ENCODE measurements at regions not wholly inside any gene's neighbourhood (a gene's known extent, or its start where the extent isn't known, plus 50 kb on each side); places are given as distances from the start of the nearest gene placed in this dataset.
"Not testable (repeated sequence)": the region's sequence is repeated elsewhere in the genome, so short reads cannot be mapped to it uniquely, and the experiment has no call there.

DNA sequence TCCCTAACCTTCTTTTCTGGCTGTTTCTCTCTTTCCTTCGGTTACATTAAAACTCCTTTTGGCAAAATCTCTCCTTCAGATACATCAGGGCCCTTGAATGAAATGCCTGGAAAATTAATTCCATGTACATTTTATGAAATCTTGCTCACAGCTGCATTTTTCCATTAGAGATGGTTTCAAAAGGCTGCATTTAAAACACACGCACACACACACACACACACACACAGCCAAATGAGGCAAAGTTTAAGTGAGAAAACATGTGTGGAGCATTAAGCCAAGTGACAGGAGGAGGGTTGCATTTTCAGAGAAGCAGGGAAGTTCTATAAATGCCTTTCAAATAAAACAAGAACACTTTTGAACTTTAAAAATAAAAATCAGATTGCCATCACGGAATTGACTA is 216.4 kb downstream of the LRIG3 start:
- DNase-seq (ENCODE audit: low read depth) = peak; percentile 16
- TF ChIP-seq, protein P1, sequence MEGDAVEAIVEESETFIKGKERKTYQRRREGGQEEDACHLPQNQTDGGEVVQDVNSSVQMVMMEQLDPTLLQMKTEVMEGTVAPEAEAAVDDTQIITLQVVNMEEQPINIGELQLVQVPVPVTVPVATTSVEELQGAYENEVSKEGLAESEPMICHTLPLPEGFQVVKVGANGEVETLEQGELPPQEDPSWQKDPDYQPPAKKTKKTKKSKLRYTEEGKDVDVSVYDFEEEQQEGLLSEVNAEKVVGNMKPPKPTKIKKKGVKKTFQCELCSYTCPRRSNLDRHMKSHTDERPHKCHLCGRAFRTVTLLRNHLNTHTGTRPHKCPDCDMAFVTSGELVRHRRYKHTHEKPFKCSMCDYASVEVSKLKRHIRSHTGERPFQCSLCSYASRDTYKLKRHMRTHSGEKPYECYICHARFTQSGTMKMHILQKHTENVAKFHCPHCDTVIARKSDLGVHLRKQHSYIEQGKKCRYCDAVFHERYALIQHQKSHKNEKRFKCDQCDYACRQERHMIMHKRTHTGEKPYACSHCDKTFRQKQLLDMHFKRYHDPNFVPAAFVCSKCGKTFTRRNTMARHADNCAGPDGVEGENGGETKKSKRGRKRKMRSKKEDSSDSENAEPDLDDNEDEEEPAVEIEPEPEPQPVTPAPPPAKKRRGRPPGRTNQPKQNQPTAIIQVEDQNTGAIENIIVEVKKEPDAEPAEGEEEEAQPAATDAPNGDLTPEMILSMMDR (IDR thresholded peaks at IDR 0.05; ENCODE audit: insufficient read depth, low read depth, low read length) = no peak
- H3K4me3 ChIP-seq (ENCODE audit: low read depth, low read length) = no peak overlapping the region

DNA sequence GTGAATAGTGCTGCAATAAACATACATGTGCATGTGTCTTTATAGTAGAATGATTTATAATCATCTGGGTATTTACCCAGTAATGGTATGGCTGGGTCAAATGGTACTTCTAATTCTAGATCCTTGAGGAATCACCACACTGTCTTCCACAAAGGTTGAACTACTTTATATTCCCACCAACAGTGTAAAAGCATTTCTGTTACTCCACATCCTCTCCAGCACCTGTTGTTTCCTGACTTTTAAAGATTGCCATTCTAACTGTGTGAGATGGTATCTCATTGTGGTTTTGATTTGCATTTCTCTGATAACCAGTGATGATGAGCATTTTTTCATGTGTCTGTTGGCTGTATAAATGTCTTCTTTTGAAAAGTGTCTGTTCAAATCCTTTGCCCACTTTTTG is 215.5 kb downstream of the LRIG3 start:
- DNase-seq (ENCODE audit: low read depth); H3K4me3 ChIP-seq (ENCODE audit: low read depth, low read length): not testable (repeated sequence)

DNA sequence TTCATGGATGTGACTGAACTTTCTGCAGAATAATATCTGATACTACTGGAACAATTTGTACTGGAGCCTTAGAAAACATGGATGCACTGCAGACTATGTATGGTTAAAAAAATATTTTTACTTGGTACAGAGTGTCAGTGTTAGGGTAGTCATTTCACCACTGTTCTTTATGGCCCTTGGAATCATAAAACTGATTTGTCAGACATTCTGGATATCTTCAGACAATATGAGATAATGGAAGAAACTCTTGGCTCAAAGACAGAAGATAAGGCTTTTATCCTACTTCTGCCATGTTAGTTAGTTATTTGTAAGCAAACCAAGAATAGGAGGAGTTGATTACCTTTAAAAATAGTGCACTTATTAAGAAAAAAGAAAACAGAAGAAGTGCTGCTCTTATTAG is 209.4 kb downstream of the LRIG3 start:
- peak; percentile 30 for DNase-seq (ENCODE audit: low read depth)
- H3K4me3 ChIP-seq (ENCODE audit: low read depth, low read length) = no peak overlapping the region
- TF ChIP-seq, protein P1 (IDR thresholded peaks at IDR 0.05; ENCODE audit: insufficient read depth, low read depth, low read length) = no peak

DNA sequence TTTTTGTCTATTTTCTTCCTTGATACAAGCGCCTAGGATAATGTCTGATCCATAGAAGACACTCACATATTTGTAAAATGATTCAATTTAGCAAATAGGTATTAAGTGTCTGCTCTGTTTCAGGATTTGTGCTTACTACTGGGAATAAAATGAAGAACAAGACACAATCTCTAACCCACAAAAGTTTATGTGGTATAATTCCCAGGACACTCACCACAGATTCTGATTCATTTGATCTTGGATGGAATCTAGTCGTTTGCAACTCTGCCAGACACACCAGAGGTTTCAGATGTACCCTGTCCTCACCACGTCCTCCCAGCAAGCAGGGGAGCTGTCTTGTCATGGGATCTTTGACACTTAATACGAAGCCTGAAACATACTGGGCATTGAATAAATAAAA is 208.3 kb downstream of the LRIG3 start:
- peak; percentile 56 for DNase-seq (ENCODE audit: low read depth)
- TF ChIP-seq, protein P1 (IDR thresholded peaks at IDR 0.05; ENCODE audit: insufficient read depth, low read depth, low read length) = no peak
- H3K4me3 ChIP-seq (ENCODE audit: low read depth, low read length) = no peak overlapping the region

DNA sequence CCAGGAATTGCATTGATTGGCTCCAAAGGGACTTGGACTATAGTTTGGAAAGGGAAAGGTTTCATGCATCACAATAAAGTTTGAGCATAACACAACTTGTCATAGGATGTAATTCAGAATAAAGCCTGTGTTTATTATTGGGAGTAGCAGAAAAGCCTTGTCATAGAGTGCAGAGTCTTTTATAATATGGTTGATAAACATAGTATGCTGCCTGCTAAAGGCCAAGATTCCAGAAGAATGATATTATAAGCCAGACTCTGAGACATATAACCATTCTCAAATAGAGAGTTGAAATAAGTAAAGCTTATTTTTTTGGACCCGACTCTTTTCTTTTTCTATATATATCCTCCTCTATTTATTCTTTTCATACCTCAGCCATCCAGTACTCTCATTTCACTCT is 207.3 kb downstream of the LRIG3 start:
- TF ChIP-seq, protein P1 (IDR thresholded peaks at IDR 0.05; ENCODE audit: insufficient read depth, low read depth, low read length) = no peak
- no peak for DNase-seq (ENCODE audit: low read depth)
- H3K4me3 ChIP-seq (ENCODE audit: low read depth, low read length) = no peak overlapping the region

DNA sequence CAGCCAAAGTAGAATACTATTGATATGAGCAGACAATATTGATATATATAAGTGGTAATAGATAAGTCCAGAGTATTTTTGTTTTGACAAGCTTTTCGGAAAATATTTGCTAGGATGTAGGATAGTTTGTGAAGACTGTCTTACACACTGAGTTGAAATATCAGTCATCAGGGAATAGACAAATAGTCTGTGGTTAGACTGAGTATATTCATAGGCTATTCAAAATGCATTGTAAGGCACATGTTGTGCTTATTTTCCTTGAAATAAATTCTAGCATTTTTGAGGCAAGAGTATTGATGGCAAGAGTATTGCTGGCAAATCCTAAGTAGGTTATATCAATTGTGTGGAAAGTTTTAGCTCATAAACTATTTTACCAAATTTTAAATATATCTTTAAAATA is 201.1 kb downstream of the LRIG3 start:
- no peak for DNase-seq (ENCODE audit: low read depth)
- TF ChIP-seq, protein P1 (IDR thresholded peaks at IDR 0.05; ENCODE audit: insufficient read depth, low read depth, low read length) = no peak

DNA sequence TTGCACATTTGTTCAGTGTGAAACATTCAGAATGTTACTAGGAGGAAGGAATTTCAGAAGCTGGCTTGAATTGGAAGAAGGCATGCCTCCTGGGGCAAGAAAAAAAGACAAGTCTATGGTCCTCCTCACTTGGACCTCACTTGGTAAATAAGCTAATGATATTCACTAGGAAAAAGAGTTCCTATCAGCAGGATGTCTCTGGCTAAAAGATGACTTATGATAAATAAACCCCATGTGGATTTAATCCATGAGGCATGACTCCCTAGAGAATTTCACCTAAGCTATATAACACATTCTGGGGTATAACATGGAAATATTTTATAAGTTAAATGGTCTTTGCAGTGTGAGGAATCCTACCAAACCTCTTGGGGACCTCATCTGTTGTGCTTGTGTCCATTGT is 199.9 kb downstream of the LRIG3 start:
- DNase-seq (ENCODE audit: low read depth) = no peak
- TF ChIP-seq, protein P1 (IDR thresholded peaks at IDR 0.05; ENCODE audit: insufficient read depth, low read depth, low read length) = no peak
- no peak overlapping the region for H3K4me3 ChIP-seq (ENCODE audit: low read depth, low read length)

More for the DNA sequence above, 201.1 kb downstream of the LRIG3 start:
- no peak overlapping the region for H3K4me3 ChIP-seq (ENCODE audit: low read depth, low read length)

Measured in fibroblast of villous mesenchyme (primary cell).